ENCODE measurements at regions not wholly inside any gene's neighbourhood (a gene's known extent, or its start where the extent isn't known, plus 50 kb on each side); places are given as distances from the start of the nearest gene placed in this dataset.
"Not testable (repeated sequence)": the region's sequence is repeated elsewhere in the genome, so short reads cannot be mapped to it uniquely, and the experiment has no call there.

- no peak for DNase-seq (ENCODE audit: low spot score)
- Histone ChIP-seq H3K27ac (no peak overlapping the region), H3K4me3 (no peak overlapping the region)
- no peak for TF ChIP-seq CTCF (IDR thresholded peaks at IDR 0.05)
Observed at GRCh38 chr3:6679510-6679909, 181.4 kb upstream of the GRM7 start.

GRCh38 chr3:6680119-6680806 is 180.7 kb upstream of the GRM7 start:
- H3K27ac ChIP-seq, result no peak overlapping the region
- no peak overlapping the region for H3K4me3 ChIP-seq
- no peak for DNase-seq (ENCODE audit: low spot score)
- TF ChIP-seq CTCF (IDR thresholded peaks at IDR 0.05), result no peak

DNA sequence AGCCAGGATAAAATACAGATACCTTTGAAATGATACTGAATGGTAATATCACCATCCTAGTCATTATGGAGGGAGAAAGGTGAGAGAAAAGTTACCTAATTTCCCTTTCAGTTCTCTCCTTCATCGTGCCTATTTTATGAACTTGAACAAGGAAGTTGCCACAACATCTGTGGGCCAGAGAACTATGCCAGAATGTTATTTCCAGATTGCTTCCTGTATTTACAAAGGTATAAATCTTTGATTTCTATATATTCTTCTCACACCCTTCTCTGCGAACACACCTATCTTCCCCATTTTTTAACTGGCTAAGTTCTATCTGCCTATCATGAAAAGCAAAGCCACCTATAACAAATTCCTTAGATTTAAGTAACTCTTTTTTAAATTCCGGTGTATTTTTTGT is 163.6 kb upstream of the GRM7 start:
- H3K27ac ChIP-seq, result no peak overlapping the region

GRCh38 chr3:6697722-6698121 is 163.2 kb upstream of the GRM7 start:
- no peak for TF ChIP-seq CTCF (IDR thresholded peaks at IDR 0.05)
- DNase-seq (ENCODE audit: low spot score), result no peak
- no peak overlapping the region for H3K4me3 ChIP-seq
- no peak overlapping the region for H3K27ac ChIP-seq

More for the DNA sequence above, 163.6 kb upstream of the GRM7 start:
- TF ChIP-seq CTCF (IDR thresholded peaks at IDR 0.05), result no peak
- no peak for DNase-seq (ENCODE audit: low spot score)
- H3K4me3 ChIP-seq, result no peak overlapping the region

- not testable (repeated sequence) for DNase-seq (ENCODE audit: low spot score); H3K4me3 ChIP-seq; H3K27ac ChIP-seq
Observed at GRCh38 chr3:6704817-6705216, 156.1 kb upstream of the GRM7 start.

DNA sequence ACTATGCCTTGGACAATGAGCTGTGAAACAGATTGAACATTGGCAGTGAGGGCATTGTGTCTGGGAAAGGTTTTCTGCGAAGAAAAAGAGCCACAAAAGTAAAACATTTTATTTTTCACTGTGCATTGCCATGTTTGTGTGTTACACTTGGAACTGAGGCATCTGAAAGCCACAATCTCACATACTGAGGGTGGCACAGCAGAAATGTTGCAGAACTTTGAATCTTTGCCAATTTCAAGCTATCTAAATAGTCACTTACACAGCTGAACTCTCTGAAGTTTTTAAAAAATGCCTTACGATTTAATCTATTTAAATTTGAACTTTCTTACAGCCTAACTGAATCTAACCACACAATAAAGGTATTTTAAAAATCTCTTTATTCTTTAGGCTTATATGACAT is 154.1 kb upstream of the GRM7 start:
- no peak for TF ChIP-seq CTCF (IDR thresholded peaks at IDR 0.05)
- no peak overlapping the region for H3K4me3 ChIP-seq
- no peak overlapping the region for H3K27ac ChIP-seq
- DNase-seq (ENCODE audit: low spot score), result no peak

GRCh38 chr3:6709178-6709577 is 151.7 kb upstream of the GRM7 start:
- Histone ChIP-seq H3K4me3 (no peak overlapping the region), H3K27ac (no peak overlapping the region)
- no peak for DNase-seq (ENCODE audit: low spot score)
- TF ChIP-seq CTCF (IDR thresholded peaks at IDR 0.05), result no peak

Data from coronary artery (tissue), 2 donors.